H54 (cell line): ENCODE measurements at regions not wholly inside any gene's neighbourhood (a gene's known extent, or its start where the extent isn't known, plus 50 kb on each side); places are given as distances from the start of the nearest gene placed in this dataset.
"Not testable (repeated sequence)": the region's sequence is repeated elsewhere in the genome, so short reads cannot be mapped to it uniquely, and the experiment has no call there.

Experiments used
- DNase-seq: peaks from one replicate; pipeline ENCODE4 v3.0.0; 2011; ENCODE audit warnings: low spot score, mixed read lengths; ENCODE audit not compliant: insufficient read length
- FAIRE-seq: peaks from 3 replicates; lab custom pipeline; 2011; peaks lifted over from hg19 to GRCh38; lab: Jason Lieb, UNC
- POLR2A ChIP-seq: IDR thresholded peaks from 2 replicates; pipeline ENCODE4 v1.6.1; 2011; ENCODE audit warnings: low read depth, mild to moderate bottlenecking, low read length

DNA sequence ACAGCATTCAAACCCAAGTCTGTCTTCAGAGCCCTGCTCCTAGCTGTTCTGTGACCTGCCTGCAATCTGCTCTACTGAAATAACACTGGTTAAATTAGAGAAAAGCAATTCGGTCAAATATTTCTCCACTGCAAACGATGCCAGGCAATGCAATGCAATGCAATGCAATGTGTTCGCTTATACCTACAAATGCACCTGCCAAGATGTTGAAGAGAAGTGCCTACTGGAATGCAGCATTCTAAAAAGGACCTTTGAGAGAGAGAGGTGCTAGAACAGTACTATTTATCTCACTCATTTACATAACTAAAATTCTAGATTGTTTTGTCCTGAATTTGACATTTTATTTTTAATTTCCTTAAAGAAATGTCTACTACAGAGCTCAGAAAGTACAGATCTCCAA is 157.3 kb upstream of the CDK1 start:
- FAIRE-seq (no peak), DNase-seq (no peak)
- TF ChIP-seq POLR2A = no peak

DNA sequence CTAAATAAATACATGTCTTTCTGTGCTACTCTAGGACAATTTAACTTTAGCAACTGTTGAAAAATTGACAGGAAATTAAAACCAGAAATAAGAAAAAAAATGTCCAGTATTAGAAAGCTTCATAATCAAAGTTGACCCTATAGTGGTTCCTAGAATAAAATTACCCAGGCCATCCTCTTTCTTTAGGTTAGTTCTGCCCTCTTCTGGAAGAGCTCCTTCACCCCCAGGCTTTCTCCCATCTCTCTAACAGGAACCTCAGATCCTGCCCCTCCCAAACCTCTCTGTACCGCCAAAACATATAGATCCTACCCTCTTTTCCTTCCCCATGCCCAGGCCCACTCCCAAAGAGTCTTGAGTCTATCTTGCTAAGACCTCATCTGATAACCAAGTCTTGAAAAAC is 159.4 kb upstream of the CDK1 start:
- no peak for TF ChIP-seq POLR2A
- peak; percentile 78 for FAIRE-seq
- no peak for DNase-seq

DNA sequence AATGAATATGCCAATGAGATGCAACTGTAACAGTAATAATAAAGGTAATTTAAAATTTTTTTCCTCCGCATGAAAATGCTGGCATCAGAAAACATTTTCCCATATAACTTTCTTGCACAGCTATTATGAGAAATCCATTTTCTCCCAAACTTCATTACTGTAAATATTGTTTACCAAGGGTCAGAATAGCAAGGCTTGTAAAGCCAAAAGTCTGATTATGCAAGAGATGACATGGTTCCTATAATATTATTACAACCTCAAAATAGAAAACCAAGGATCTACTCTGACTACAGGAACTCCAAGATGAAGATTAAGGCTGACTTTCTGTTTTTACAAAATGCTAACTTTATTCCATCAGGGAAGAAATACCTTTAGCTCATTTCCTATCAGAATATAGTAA is 162.7 kb upstream of the CDK1 start:
- no peak for TF ChIP-seq POLR2A
- no peak for FAIRE-seq

GRCh38 chr10:60614363-60614762 is 163.9 kb upstream of the CDK1 start:
- FAIRE-seq (peak; percentile 75), DNase-seq (no peak)
- TF ChIP-seq POLR2A = no peak

More for the DNA sequence above, 162.7 kb upstream of the CDK1 start:
- DNase-seq = no peak

- DNase-seq (no peak), FAIRE-seq (no peak)
- no peak for TF ChIP-seq POLR2A
Measured at GRCh38 chr10:60613434-60613833, 164.8 kb upstream of the CDK1 start.

DNA sequence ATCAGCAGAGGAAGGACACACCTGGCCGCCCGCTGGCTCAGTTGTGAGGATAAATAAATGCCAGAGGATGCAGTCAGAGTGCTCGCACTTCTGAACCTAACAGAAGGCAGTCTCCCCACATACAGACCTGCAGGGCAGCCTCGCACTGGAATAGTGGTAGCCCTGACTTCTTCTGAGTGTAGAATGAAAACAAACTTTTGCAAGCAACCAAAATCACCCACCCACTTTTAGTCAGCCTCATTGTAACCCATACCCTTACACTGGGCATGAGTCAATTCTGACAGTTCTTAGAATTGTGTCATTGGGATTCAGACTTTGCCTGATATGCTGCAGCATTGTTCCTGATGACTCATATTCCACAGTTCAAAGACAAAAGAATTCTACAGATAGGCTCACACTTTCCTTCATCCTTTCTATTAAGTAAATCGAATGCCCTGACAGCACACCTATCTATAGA is 167.0 kb upstream of the CDK1 start:
- no peak for TF ChIP-seq POLR2A
- DNase-seq = peak; percentile 65
- FAIRE-seq = peak; percentile 100

- no peak for FAIRE-seq
- no peak for DNase-seq
- TF ChIP-seq POLR2A = no peak
Measured at GRCh38 chr10:60607372-60607771, 170.9 kb upstream of the CDK1 start.

- FAIRE-seq (peak; percentile 98), DNase-seq (no peak)
- TF ChIP-seq POLR2A = no peak
Measured at GRCh38 chr10:60606343-60607080, 171.8 kb upstream of the CDK1 start.

- FAIRE-seq = peak; percentile 45
- no peak for TF ChIP-seq POLR2A
- no peak for DNase-seq
Measured at GRCh38 chr10:60605476-60605875, 172.8 kb upstream of the CDK1 start.

- TF ChIP-seq POLR2A = no peak
- no peak for FAIRE-seq
- no peak for DNase-seq
Measured at GRCh38 chr10:60604342-60604741, 173.9 kb upstream of the CDK1 start.

DNA sequence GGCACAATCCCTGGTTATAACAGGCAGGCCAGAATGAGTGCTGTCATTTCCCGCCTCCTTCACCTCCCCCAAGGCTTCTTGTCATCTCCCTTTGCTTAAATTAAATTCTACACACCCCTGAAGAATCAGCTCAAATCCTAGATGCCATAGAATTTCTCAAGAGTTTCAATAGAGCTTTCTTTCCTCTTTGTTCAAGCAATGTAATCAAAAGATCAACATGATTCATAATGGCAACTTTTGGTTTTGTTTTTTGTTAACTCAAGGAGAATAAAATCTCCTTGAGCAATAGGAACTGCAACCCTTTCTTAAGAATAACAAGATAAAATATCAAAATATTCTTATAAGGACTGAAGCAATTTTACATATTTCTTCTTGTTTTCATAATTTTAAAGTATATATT is 180.8 kb upstream of the CDK1 start:
- peak; percentile 27 for FAIRE-seq
- no peak for DNase-seq
- TF ChIP-seq POLR2A = no peak

DNA sequence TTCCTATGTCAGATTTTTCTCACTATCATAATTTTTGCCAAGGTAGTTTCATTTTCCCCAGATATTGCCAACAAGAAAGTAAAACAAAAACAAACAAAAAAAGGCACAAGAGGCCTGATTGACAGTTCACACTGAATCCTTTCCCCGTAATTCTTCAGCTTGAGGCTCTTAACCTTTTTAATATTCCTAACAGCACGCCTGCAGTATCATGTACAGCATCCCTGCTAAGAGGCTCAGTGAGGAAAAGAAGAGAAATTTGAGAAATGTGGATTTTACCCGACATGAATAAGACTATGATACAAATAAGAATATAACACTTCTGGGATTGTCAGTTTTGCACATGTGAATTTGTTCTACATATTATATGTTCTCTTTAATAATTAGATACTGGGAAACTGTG is 182.4 kb upstream of the CDK1 start:
- TF ChIP-seq POLR2A = no peak
- FAIRE-seq = no peak
- DNase-seq = no peak

DNA sequence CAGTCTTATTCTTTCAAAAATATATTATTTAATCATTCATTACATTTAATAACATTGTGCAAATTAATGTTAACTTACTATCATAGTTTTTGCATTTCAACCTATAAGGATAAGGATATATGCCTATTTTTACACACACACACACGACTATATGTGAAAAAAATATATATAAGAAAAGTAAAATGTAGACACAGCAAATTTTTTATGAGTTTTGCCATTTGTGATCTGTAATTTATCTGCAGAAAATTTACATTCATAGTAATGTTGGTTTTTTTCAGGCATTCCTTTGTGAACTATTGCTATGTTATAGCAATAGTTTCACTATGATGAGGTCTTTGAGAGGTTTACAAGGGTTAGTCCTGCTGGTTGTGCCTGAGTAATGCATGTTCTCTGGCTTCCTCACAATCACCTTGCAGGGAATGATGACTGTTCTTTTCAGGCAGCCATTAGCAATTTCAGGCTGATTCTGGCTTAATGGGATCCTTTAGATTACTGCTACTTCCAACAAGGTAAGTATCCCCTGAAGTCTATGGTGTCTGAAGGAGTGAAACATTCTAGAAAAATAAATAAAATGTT is 183.7 kb upstream of the CDK1 start:
- TF ChIP-seq POLR2A = no peak
- DNase-seq = no peak
- FAIRE-seq = peak; percentile 96

GRCh38 chr10:60591119-60591518 is 187.2 kb upstream of the CDK1 start:
- DNase-seq (no peak), FAIRE-seq (no peak)
- no peak for TF ChIP-seq POLR2A

DNA sequence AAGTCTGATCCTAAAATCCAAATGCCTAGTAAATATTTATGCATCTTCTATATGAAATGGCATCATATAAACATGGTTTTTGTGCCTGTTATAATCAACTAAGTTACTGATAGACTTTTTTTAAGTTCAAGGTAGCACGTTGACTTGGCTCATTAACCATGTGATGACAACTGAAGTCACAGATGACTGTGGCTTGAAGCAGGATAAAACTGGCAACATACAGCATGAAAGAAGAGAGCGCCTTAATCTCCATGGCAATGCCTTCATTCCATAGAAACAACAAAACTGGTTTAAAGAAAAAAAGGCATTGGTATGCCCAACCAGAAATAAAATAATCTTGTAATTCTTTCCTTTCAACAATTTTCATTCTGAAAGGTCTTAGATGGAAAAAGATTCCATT is 188.9 kb upstream of the CDK1 start:
- FAIRE-seq (no peak), DNase-seq (no peak)
- TF ChIP-seq POLR2A = no peak

GRCh38 chr10:60581782-60582181 is 192.1 kb upstream of the ANK3 start:
- not testable (repeated sequence) for FAIRE-seq, DNase-seq
